ENCODE measurements at regions not wholly inside any gene's neighbourhood (a gene's known extent, or its start where the extent isn't known, plus 50 kb on each side); places are given as distances from the start of the nearest gene placed in this dataset.

DNA sequence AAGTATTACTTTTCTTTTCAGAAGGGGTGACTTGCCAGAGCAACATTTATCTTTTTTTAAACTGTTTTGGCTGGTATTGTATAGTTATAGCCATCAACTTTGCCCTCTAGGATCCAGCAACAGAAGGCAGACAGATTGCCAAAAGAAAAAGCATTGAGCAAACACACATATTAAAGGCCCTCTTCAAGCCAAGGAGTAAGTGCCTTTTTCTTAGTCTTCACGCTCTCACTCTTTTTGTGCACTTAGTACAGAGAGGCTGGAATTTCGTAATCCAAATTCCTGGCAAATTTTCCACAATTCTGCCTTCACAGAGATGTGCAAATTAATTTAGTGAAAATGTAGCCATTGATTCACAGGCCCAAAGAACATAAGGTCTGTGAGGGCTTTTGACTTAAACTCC lies 253.1 kb upstream of the EDA2R start:
- Histone ChIP-seq H3K79me2 (ENCODE audit: insufficient read depth, low read length) (no peaks in the 10 kb centered on the region), H3K36me3 (replicated peaks in 1 of 2; ENCODE audit: control insufficient read depth in 1 of 2, insufficient read depth in 2 of 2, low read length in 2 of 2) (no peaks in the 10 kb centered on the region), H3K4me3 (replicated peaks in 1 of 3; ENCODE audit: low read depth in 2 of 3, low read length in 3 of 3) (no peak overlapping the region), H3K4me2 (replicated peaks; ENCODE audit: extremely low read depth, low read length, poor library complexity, severe bottlenecking) (no peak overlapping the region), H2AFZ (ENCODE audit: insufficient read depth, low read depth, low read length, poor library complexity, severe bottlenecking) (no peak overlapping the region), H3K9ac (ENCODE audit: insufficient read depth, low read length, poor library complexity, severe bottlenecking) (no peak overlapping the region), H3K4me1 (ENCODE audit: control insufficient read depth in 1 of 2, insufficient read depth in 2 of 2, low read length in 2 of 2) (no peaks in the 10 kb centered on the region), H4K20me1 (ENCODE audit: insufficient read depth, low read length) (no peaks in the 10 kb centered on the region), H3K27ac (ENCODE audit: low read depth in 1 of 2, low read length in 2 of 2) (no peak overlapping the region), H3K27me3 (ENCODE audit: control insufficient read depth in 2 of 2, insufficient read depth in 2 of 2, low read length in 2 of 2) (no peaks in the 10 kb centered on the region), H3K9me3 (replicated peaks in 1 of 2; ENCODE audit: control insufficient read depth in 1 of 2, insufficient read depth in 1 of 2, low read length in 2 of 2) (no peaks in the 10 kb centered on the region)
- H3K4me1 Mint-ChIP-seq = no peaks in the 10 kb centered on the region
- TF ChIP-seq CTCF (IDR thresholded peaks at IDR 0.05) = no peak
- H3K36me3 Mint-ChIP-seq = no peaks in the 10 kb centered on the region
- DNase-seq = no peak
- intact Hi-C loops (cut with micrococcal nuclease) = no loop called here
- no CpG with 5 or more reads among the region's 2 CpGs for WGBS (ENCODE audit: insufficient coverage)
- H3K4me3 Mint-ChIP-seq = no peak overlapping the region
- H3K9me3 Mint-ChIP-seq = peaks cover 0 to 6% (median 0%) of the 10 kb centered on the region in 7 donors
- H3K27me3 Mint-ChIP-seq (ENCODE audit: low read depth in 3 of 3) = peaks cover 0 to 5% (median 0%) of the 10 kb centered on the region in 3 donors
- no peak overlapping the region for H3K27ac Mint-ChIP-seq

DNA sequence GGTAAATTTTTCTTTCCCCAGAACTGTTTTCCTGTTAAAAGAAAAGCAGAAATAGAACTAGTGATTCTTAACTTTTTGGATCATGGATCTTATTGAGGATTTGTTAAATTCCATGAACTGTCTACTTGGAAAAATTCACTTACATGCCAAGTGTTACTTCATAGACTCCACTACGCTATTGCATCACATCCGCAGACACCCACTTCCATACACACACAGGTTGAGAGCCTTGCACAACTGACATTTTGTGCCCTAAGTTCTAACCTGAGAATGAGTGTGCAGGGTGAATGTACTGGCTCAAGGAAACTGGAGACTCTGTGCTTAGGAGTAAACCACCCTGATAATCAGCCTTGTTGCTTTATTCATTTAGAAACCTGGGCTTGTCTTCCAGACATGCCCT lies 250.5 kb upstream of the EDA2R start:
- Histone ChIP-seq H4K20me1 (ENCODE audit: insufficient read depth, low read length) (no peaks in the 10 kb centered on the region), H3K9ac (ENCODE audit: insufficient read depth, low read length, poor library complexity, severe bottlenecking) (no peak overlapping the region), H3K36me3 (replicated peaks in 1 of 2; ENCODE audit: control insufficient read depth in 1 of 2, insufficient read depth in 2 of 2, low read length in 2 of 2) (no peaks in the 10 kb centered on the region), H3K4me1 (ENCODE audit: control insufficient read depth in 1 of 2, insufficient read depth in 2 of 2, low read length in 2 of 2) (no peaks in the 10 kb centered on the region), H3K27me3 (ENCODE audit: control insufficient read depth in 2 of 2, insufficient read depth in 2 of 2, low read length in 2 of 2) (no peaks in the 10 kb centered on the region), H3K4me3 (replicated peaks in 1 of 3; ENCODE audit: low read depth in 2 of 3, low read length in 3 of 3) (no peak overlapping the region), H2AFZ (ENCODE audit: insufficient read depth, low read depth, low read length, poor library complexity, severe bottlenecking) (no peak overlapping the region), H3K27ac (ENCODE audit: low read depth in 1 of 2, low read length in 2 of 2) (no peak overlapping the region), H3K4me2 (replicated peaks; ENCODE audit: extremely low read depth, low read length, poor library complexity, severe bottlenecking) (no peak overlapping the region), H3K79me2 (ENCODE audit: insufficient read depth, low read length) (no peaks in the 10 kb centered on the region), H3K9me3 (replicated peaks in 1 of 2; ENCODE audit: control insufficient read depth in 1 of 2, insufficient read depth in 1 of 2, low read length in 2 of 2) (no peaks in the 10 kb centered on the region)
- H3K9me3 Mint-ChIP-seq = peaks cover 0 to 6% (median 0%) of the 10 kb centered on the region in 7 donors
- H3K4me1 Mint-ChIP-seq = no peaks in the 10 kb centered on the region
- peaks cover 0 to 3% (median 0%) of the 10 kb centered on the region in 3 donors for H3K27me3 Mint-ChIP-seq (ENCODE audit: low read depth in 3 of 3)
- no peak for TF ChIP-seq CTCF (IDR thresholded peaks at IDR 0.05)
- no CpG with 5 or more reads among the region's 2 CpGs for WGBS (ENCODE audit: insufficient coverage)
- no peaks in the 10 kb centered on the region for H3K36me3 Mint-ChIP-seq
- no peak overlapping the region for H3K27ac Mint-ChIP-seq
- DNase-seq = no peak
- intact Hi-C loops (cut with micrococcal nuclease) = no loop called here
- H3K4me3 Mint-ChIP-seq = no peak overlapping the region

All from CD14-positive monocyte (primary cell).